OCI-LY1 (cell line): ENCODE measurements at regions not wholly inside any gene's neighbourhood (a gene's known extent, or its start where the extent isn't known, plus 50 kb on each side); places are given as distances from the start of the nearest gene placed in this dataset.

Experiments
- H2AFZ ChIP-seq: fragments of 200-600 bp; sonication (generic), shearing (Covaris generic); 2 replicates; pipeline ENCODE4 v1.6.0; 2014; ENCODE audit warnings: antibody characterized with exemption, mild to moderate bottlenecking, low read length
- H3F3A ChIP-seq: fragments of 200-600 bp; sonication (generic), shearing (Covaris generic); 2 replicates; pipeline ENCODE4 v1.6.0; 2014; ENCODE audit warnings: mild to moderate bottlenecking, antibody characterized with exemption, low read length, moderate library complexity; ENCODE audit not compliant: insufficient read depth
- H3K27ac ChIP-seq: fragments of 200-600 bp; sonication (generic); 2 replicates; pipeline ENCODE4 v1.5.1; 2014; ENCODE audit warnings: low read length, mixed run types, mild to moderate bottlenecking, low read depth; ENCODE audit not compliant: poor library complexity, severe bottlenecking
- H3K27me3 ChIP-seq: fragments of 200-600 bp; sonication (generic); 2 replicates; pipeline ENCODE4 v1.6.0; 2014; ENCODE audit warnings: antibody characterized with exemption, mild to moderate bottlenecking, low read length, moderate library complexity; ENCODE audit not compliant: insufficient read depth
- H3K36me3 ChIP-seq: fragments of 200-600 bp; sonication (generic); 2 replicates; pipeline ENCODE4 v1.6.1; 2014; ENCODE audit warnings: mild to moderate bottlenecking, antibody characterized with exemption, low read length, moderate library complexity, mixed read lengths; ENCODE audit not compliant: insufficient read depth
- H3K4me1 ChIP-seq: fragments of 200-600 bp; sonication (generic); 2 replicates; pipeline ENCODE4 v1.5.1; 2014; ENCODE audit warnings: mild to moderate bottlenecking, low read length, moderate library complexity; ENCODE audit not compliant: insufficient read depth, severe bottlenecking
- H3K4me2 ChIP-seq: fragments of 200-600 bp; sonication (generic), shearing (Covaris generic); 2 replicates; pipeline ENCODE4 v1.6.1; 2014; ENCODE audit warnings: low read length
- H3K4me3 ChIP-seq: fragments of 200-600 bp; sonication (generic); 2 replicates; pipeline ENCODE4 v1.5.1; 2014; ENCODE audit warnings: low read length, low read depth, mild to moderate bottlenecking, mixed read lengths; ENCODE audit not compliant: poor library complexity, severe bottlenecking
- H3K79me2 ChIP-seq: fragments of 200-600 bp; shearing (Covaris generic); 2 replicates; pipeline ENCODE4 v1.6.1; 2016; ENCODE audit warnings: mixed run types, low read length, mixed read lengths; ENCODE audit not compliant: insufficient read depth
- H3K9ac ChIP-seq: fragments of 200-600 bp; sonication (generic), shearing (Covaris generic); 2 replicates; pipeline ENCODE4 v1.6.1; 2014; ENCODE audit warnings: mild to moderate bottlenecking, low read length, mixed read lengths
- H3K9me2 ChIP-seq: fragments of 200-600 bp; sonication (generic), shearing (Covaris generic); 2 replicates; pipeline ENCODE4 v1.6.1; 2014; ENCODE audit warnings: low read depth, mild to moderate bottlenecking, low read length, mixed read lengths
- H3K9me3 ChIP-seq: fragments of 200-600 bp; shearing (Covaris generic); 2 replicates; pipeline ENCODE4 v1.6.1; 2014; ENCODE audit warnings: low read length, mixed read lengths
- H4K20me1 ChIP-seq: fragments of 200-600 bp; sonication (generic), shearing (Covaris generic); 2 replicates; pipeline ENCODE4 v1.6.0; 2016; ENCODE audit warnings: mild to moderate bottlenecking, low read length; ENCODE audit not compliant: insufficient read depth
- CTCF ChIP-seq: fragments of 200-600 bp; sonication (generic), shearing (Covaris generic); IDR thresholded peaks from 2 replicates; pipeline ENCODE4 v1.5.1; 2017; ENCODE audit warnings: mild to moderate bottlenecking, antibody characterized with exemption, low read length, moderate library complexity, mixed read lengths
- EZH2 ChIP-seq: fragments of 200-600 bp; sonication (generic), shearing (Covaris generic); IDR thresholded peaks from 2 replicates; pipeline ENCODE4 v1.8.0; 2017; ENCODE audit warnings: borderline replicate concordance, mixed run types, mild to moderate bottlenecking, antibody characterized with exemption, low read length, moderate library complexity, mixed read lengths

- Histone ChIP-seq H3K27me3 (no peaks in the 10 kb centered on the region), H2AFZ (no peak overlapping the region), H3K4me1 (no peaks in the 10 kb centered on the region), H3K79me2 (no peaks in the 10 kb centered on the region), H3K9me2 (no peaks in the 10 kb centered on the region), H3K4me2 (no peak overlapping the region), H3F3A (no peaks in the 10 kb centered on the region), H3K36me3 (no peaks in the 10 kb centered on the region), H3K9me3 (no peaks in the 10 kb centered on the region), H4K20me1 (no peaks in the 10 kb centered on the region), H3K27ac (no peak overlapping the region), H3K4me3 (no peak overlapping the region), H3K9ac (no peak overlapping the region)
- TF ChIP-seq CTCF, result no peak
These were observed 73.1 kb upstream of the IRX1 start for GRCh38 chr5:3522491-3522890.

- Histone ChIP-seq H3K79me2 (no peaks in the 10 kb centered on the region), H3K27ac (no peak overlapping the region), H3K9ac (no peak overlapping the region), H3K9me3 (no peaks in the 10 kb centered on the region), H3K9me2 (no peaks in the 10 kb centered on the region), H2AFZ (no peak overlapping the region), H3K27me3 (no peaks in the 10 kb centered on the region), H4K20me1 (no peaks in the 10 kb centered on the region), H3F3A (no peaks in the 10 kb centered on the region), H3K4me3 (no peak overlapping the region), H3K4me2 (no peak overlapping the region), H3K36me3 (no peaks in the 10 kb centered on the region), H3K4me1 (no peaks in the 10 kb centered on the region)
- no peak for TF ChIP-seq EZH2
These were observed 77.1 kb upstream of the IRX1 start for GRCh38 chr5:3518576-3518975.

GRCh38 chr5:3518051-3518450 lies 77.6 kb upstream of the IRX1 start:
- Histone ChIP-seq H4K20me1 (no peaks in the 10 kb centered on the region), H3K9ac (no peak overlapping the region), H3K9me3 (no peaks in the 10 kb centered on the region), H3K9me2 (no peaks in the 10 kb centered on the region), H3K27me3 (no peaks in the 10 kb centered on the region), H3K79me2 (no peaks in the 10 kb centered on the region), H3K4me3 (no peak overlapping the region), H3K4me2 (no peak overlapping the region), H3K27ac (no peak overlapping the region), H3F3A (no peaks in the 10 kb centered on the region), H3K36me3 (no peaks in the 10 kb centered on the region), H3K4me1 (no peaks in the 10 kb centered on the region), H2AFZ (no peak overlapping the region)
- no peak for TF ChIP-seq EZH2
- no peak for TF ChIP-seq CTCF

- Histone ChIP-seq H3F3A (no peaks in the 10 kb centered on the region), H3K4me2 (no peak overlapping the region), H4K20me1 (no peaks in the 10 kb centered on the region), H3K9ac (no peak overlapping the region), H3K79me2 (no peaks in the 10 kb centered on the region), H3K9me2 (no peaks in the 10 kb centered on the region), H3K36me3 (no peaks in the 10 kb centered on the region), H3K4me1 (no peaks in the 10 kb centered on the region), H3K9me3 (no peaks in the 10 kb centered on the region), H2AFZ (no peak overlapping the region), H3K4me3 (no peak overlapping the region), H3K27ac (no peak overlapping the region), H3K27me3 (no peaks in the 10 kb centered on the region)
- TF ChIP-seq EZH2, result no peak
- TF ChIP-seq CTCF, result no peak
These were observed 78.3 kb upstream of the IRX1 start for GRCh38 chr5:3517348-3517747.
